ENCODE measurements at regions not wholly inside any gene's neighbourhood (a gene's known extent, or its start where the extent isn't known, plus 50 kb on each side); places are given as distances from the start of the nearest gene placed in this dataset.

DNA sequence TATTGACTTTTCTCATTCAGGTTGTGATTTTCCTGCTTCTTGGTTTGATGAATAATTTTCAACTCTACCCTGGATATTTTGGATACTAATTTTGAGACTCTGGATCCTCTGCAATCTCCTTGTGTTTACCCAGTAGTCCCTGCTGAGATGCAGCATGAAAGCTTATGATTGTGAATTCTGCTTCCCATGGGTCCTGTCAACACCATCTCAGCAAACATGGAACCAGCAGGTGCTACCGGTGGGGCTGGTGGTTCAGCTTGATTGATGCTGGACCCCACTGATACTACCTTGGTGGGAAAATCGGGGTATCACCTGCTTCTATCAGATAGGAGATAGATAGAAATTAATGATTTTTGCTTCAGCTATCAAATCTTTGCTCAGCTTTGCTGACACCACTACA, 81.1 kb downstream of the SOWAHC start:
- Histone ChIP-seq H3K36me3 (no peaks in the 10 kb centered on the region), H3K9me3 (no peaks in the 10 kb centered on the region), H3K27me3 (no peaks in the 10 kb centered on the region), H3K4me3 (no peak overlapping the region), H3K27ac (no peak overlapping the region), H3K4me1 (peaks cover 0 to 38% of the 10 kb centered on the region in 2 donors)
- no peak for DNase-seq (ENCODE audit: low spot score)
- TF ChIP-seq, protein P1, sequence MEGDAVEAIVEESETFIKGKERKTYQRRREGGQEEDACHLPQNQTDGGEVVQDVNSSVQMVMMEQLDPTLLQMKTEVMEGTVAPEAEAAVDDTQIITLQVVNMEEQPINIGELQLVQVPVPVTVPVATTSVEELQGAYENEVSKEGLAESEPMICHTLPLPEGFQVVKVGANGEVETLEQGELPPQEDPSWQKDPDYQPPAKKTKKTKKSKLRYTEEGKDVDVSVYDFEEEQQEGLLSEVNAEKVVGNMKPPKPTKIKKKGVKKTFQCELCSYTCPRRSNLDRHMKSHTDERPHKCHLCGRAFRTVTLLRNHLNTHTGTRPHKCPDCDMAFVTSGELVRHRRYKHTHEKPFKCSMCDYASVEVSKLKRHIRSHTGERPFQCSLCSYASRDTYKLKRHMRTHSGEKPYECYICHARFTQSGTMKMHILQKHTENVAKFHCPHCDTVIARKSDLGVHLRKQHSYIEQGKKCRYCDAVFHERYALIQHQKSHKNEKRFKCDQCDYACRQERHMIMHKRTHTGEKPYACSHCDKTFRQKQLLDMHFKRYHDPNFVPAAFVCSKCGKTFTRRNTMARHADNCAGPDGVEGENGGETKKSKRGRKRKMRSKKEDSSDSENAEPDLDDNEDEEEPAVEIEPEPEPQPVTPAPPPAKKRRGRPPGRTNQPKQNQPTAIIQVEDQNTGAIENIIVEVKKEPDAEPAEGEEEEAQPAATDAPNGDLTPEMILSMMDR (IDR thresholded peaks at IDR 0.05), result no peak

DNA sequence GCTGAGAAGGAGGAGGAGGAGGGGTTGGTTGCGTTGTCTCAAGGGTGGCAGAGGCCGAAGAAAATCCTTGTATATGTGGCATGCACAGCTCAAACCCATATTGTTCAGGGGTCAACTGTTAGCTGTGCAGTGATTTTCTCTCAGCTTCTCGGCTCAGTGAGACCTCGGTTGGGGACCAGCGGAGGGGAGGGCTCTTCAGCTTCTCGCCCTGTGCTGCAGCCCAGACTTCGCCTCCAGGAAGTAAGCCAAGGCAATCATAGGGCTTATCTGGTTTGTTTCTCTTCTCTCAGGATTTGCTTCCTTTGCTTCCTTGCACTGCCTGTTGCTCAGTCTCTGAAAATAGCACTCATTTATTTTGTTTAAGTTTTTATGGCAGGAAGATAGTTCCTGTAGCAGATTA, 85.5 kb downstream of the SOWAHC start:
- peak overlapping the region in 1 of 2 donors; percentile 27 for H3K27ac ChIP-seq
- no peak overlapping the region for H3K4me3 ChIP-seq

DNA sequence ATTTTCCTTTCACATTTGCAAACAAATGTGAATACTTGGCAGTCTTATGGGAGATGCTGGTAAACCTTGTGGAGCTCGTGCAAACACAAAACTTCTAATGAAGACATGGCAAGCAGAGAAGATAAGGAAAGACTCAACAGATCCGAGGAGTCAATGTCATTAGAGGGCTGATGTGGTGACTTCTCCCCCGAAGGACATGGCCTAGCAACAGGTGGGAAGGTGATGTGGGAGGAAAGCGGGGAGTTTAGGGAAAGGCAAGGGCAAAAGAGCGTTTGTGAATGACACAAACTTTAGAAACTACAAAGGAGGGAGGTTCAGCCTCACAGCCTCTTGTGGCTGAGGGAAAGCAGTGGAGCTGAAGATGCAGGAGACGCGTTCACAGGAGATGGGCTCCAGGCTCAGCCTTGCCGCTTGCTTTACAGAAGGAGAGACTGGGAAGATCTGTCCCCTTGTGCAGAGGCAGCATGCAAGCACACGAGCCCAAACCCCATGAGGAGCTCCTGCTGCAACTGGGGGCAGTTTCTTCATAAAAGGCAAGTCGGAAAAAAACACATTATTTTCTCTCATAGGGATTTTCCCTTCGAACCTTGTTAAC, 86.6 kb downstream of the SOWAHC start:
- Histone ChIP-seq H3K27me3 (no peaks in the 10 kb centered on the region), H3K36me3 (no peaks in the 10 kb centered on the region), H3K27ac (no peak overlapping the region), H3K9me3 (no peaks in the 10 kb centered on the region), H3K4me1 (peaks cover 0 to 20% of the 10 kb centered on the region in 2 donors), H3K4me3 (no peak overlapping the region)
- TF ChIP-seq, protein P1 (IDR thresholded peaks at IDR 0.05), result no peak
- no peak for DNase-seq (ENCODE audit: low spot score)

More for the DNA sequence above, 85.5 kb downstream of the SOWAHC start:
- Histone ChIP-seq H3K4me1 (peaks cover 0 to 20% of the 10 kb centered on the region in 2 donors), H3K36me3 (no peaks in the 10 kb centered on the region), H3K9me3 (no peaks in the 10 kb centered on the region), H3K27me3 (no peaks in the 10 kb centered on the region)
- no peak for DNase-seq (ENCODE audit: low spot score)
- TF ChIP-seq, protein P1 (IDR thresholded peaks at IDR 0.05), result no peak

DNA sequence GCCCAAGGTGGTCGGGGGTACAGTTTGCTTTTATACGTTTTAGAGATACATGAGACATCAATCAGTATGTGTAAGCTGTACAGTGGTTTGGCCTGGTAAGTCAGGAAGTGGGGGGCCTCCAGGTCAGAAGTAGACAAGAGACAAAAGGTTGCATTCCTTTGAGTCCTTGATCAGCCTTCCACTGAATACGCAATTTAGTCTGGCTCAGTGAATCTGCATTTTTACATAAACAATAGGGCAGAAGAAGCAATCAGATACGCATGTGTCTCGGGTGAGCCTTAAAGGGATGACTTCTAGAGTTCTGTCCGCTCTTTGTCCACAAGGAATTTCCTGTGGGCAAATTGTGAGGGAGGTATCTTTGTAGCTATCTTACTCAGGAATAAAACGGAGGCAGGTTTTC, 87.2 kb downstream of the SOWAHC start:
- H3K27ac ChIP-seq, result no peak overlapping the region
- DNase-seq (ENCODE audit: low spot score), result no peak
- H3K36me3 ChIP-seq, result no peaks in the 10 kb centered on the region
- H3K9me3 ChIP-seq, result no peaks in the 10 kb centered on the region
- H3K4me1 ChIP-seq, result peaks cover 0 to 20% of the 10 kb centered on the region in 2 donors
- no peaks in the 10 kb centered on the region for H3K27me3 ChIP-seq
- no peak overlapping the region for H3K4me3 ChIP-seq
- TF ChIP-seq, protein P1 (IDR thresholded peaks at IDR 0.05), result no peak

DNA sequence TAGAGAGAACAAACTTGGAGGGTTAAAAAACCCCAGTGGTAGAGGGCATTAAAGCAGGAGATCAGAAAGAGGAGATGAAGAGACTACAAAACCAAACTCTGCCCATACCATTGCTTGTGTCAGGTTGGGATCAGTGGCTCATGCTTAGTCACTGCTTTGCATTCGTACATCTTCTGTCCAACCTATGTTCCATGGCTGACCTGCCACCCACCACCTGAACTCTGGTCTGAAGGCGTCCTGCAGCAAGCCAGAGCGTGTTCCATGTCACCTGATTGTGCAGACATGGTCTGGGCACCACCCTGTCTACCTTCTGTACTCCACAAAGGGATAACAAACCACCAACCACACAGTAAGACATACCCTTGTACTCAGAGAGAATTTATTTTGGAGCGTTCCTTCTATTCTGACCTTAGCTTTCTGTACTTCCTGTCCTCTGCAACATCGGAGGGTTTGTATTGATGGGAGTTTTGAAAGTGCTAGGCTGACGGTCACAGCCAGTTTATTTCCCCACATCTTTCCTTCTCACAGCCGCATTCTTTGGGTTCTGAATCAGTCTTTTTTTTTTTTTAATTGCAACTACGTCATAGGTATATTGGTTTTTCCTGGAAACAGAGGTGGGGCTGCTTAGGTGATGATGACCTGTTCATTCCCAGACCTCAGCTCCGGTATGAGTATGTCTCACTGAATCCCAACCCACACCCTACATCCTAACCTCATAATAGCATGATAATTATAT, 88.3 kb downstream of the SOWAHC start:
- Histone ChIP-seq H3K9me3 (no peaks in the 10 kb centered on the region), H3K27ac (no peak overlapping the region), H3K36me3 (no peaks in the 10 kb centered on the region), H3K27me3 (no peaks in the 10 kb centered on the region), H3K4me3 (no peak overlapping the region), H3K4me1 (peaks cover 0 to 20% of the 10 kb centered on the region in 2 donors)
- TF ChIP-seq, protein P1 (IDR thresholded peaks at IDR 0.05), result no peak
- DNase-seq (ENCODE audit: low spot score), result no peak

Data from right atrium auricular region (tissue), 2 donors.